ENCODE measurements at regions not wholly inside any gene's neighbourhood (a gene's known extent, or its start where the extent isn't known, plus 50 kb on each side); places are given as distances from the start of the nearest gene placed in this dataset.

- no peak for DNase-seq (ENCODE audit: low read depth in 2 of 3, low spot score in 2 of 3)
Measured at GRCh38 chr17:79231766-79232287, 157.2 kb downstream of the ENGASE start.

- no peak for DNase-seq (ENCODE audit: low read depth in 2 of 3, low spot score in 2 of 3)
Measured at GRCh38 chr17:79230576-79230975, 156.0 kb downstream of the ENGASE start.

- no peak for DNase-seq (ENCODE audit: low read depth in 2 of 3, low spot score in 2 of 3)
Measured at GRCh38 chr17:79226037-79226436, 151.4 kb downstream of the ENGASE start.

- DNase-seq (ENCODE audit: low read depth in 2 of 3, low spot score in 2 of 3), result no peak
Measured at GRCh38 chr17:79224903-79225302, 150.3 kb downstream of the ENGASE start.

- no peak for DNase-seq (ENCODE audit: low read depth in 2 of 3, low spot score in 2 of 3)
Measured at GRCh38 chr17:79224476-79224875, 149.9 kb downstream of the ENGASE start.

GRCh38 chr17:79223953-79224352 lies 149.3 kb downstream of the ENGASE start:
- DNase-seq (ENCODE audit: low read depth in 2 of 3, low spot score in 2 of 3), result no peak

GRCh38 chr17:79223471-79223870 lies 148.8 kb downstream of the ENGASE start:
- DNase-seq (ENCODE audit: low read depth in 2 of 3, low spot score in 2 of 3), result no peak

GRCh38 chr17:79221597-79221996 lies 147.0 kb downstream of the ENGASE start:
- DNase-seq (ENCODE audit: low read depth in 2 of 3, low spot score in 2 of 3), result no peak

GRCh38 chr17:79220713-79221291 lies 146.2 kb downstream of the ENGASE start:
- no peak for DNase-seq (ENCODE audit: low read depth in 2 of 3, low spot score in 2 of 3)

- no peak for DNase-seq (ENCODE audit: low read depth in 2 of 3, low spot score in 2 of 3)
Measured at GRCh38 chr17:79220201-79220712, 145.6 kb downstream of the ENGASE start.

- no peak for DNase-seq (ENCODE audit: low read depth in 2 of 3, low spot score in 2 of 3)
Measured at GRCh38 chr17:79219208-79219935, 144.7 kb downstream of the ENGASE start.

GRCh38 chr17:79218825-79219200 lies 144.2 kb downstream of the ENGASE start:
- no peak for DNase-seq (ENCODE audit: low read depth in 2 of 3, low spot score in 2 of 3)

GRCh38 chr17:79218175-79218824 lies 143.7 kb downstream of the ENGASE start:
- no peak for DNase-seq (ENCODE audit: low read depth in 2 of 3, low spot score in 2 of 3)

GRCh38 chr17:79217473-79218135 lies 143.0 kb downstream of the ENGASE start:
- DNase-seq (ENCODE audit: low read depth in 2 of 3, low spot score in 2 of 3), result no peak

- no peak for DNase-seq (ENCODE audit: low read depth in 2 of 3, low spot score in 2 of 3)
Measured at GRCh38 chr17:79216826-79217225, 142.2 kb downstream of the ENGASE start.

GRCh38 chr17:79216391-79216790 lies 141.8 kb downstream of the ENGASE start:
- no peak for DNase-seq (ENCODE audit: low read depth in 2 of 3, low spot score in 2 of 3)

- no peak for DNase-seq (ENCODE audit: low read depth in 2 of 3, low spot score in 2 of 3)
Measured at GRCh38 chr17:79215631-79216030, 141.0 kb downstream of the ENGASE start.

GRCh38 chr17:79214940-79215604 lies 140.4 kb downstream of the ENGASE start:
- DNase-seq (ENCODE audit: low read depth in 2 of 3, low spot score in 2 of 3), result no peak

- DNase-seq (ENCODE audit: low read depth in 2 of 3, low spot score in 2 of 3), result no peak
Measured at GRCh38 chr17:79214459-79214858, 139.8 kb downstream of the ENGASE start.

GRCh38 chr17:79213305-79213704 lies 138.7 kb downstream of the ENGASE start:
- no peak for DNase-seq (ENCODE audit: low read depth in 2 of 3, low spot score in 2 of 3)

Data from activated CD8-positive, alpha-beta memory T cell treated with anti-CD3 and anti-CD28 coated beads for 48 hours (primary cell).